GM12874 (cell line): ENCODE measurements at regions not wholly inside any gene's neighbourhood (a gene's known extent, or its start where the extent isn't known, plus 50 kb on each side); places are given as distances from the start of the nearest gene placed in this dataset.

Experiments used
- TF ChIP-seq, protein P1 (sequence below): IDR thresholded peaks from 2 replicates; pipeline ENCODE4 v1.5.1; 2011; ENCODE audit warnings: low read depth, mild to moderate bottlenecking, control low read depth, low read length, moderate library complexity; ENCODE audit not compliant: insufficient read depth

DNA sequence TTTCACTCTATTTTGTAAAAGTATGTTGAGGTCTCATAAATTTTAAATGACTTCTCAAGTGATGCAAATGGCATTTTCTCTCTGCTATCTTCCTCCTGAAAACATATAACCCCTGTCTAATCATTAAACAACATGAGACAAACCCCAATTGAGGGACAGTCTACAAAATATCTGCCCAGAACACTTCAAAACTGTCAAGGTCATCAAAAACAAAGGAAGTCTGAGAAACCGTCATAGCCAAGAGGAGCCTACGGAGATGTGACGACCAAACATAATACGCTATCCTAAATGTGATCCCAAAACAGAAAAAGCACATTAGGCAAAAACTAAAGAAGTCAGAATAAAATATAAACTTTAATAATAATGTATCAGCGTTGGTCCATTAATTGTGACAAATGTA lies 282.3 kb upstream of the SEMA3C start:
- TF ChIP-seq, protein P1, sequence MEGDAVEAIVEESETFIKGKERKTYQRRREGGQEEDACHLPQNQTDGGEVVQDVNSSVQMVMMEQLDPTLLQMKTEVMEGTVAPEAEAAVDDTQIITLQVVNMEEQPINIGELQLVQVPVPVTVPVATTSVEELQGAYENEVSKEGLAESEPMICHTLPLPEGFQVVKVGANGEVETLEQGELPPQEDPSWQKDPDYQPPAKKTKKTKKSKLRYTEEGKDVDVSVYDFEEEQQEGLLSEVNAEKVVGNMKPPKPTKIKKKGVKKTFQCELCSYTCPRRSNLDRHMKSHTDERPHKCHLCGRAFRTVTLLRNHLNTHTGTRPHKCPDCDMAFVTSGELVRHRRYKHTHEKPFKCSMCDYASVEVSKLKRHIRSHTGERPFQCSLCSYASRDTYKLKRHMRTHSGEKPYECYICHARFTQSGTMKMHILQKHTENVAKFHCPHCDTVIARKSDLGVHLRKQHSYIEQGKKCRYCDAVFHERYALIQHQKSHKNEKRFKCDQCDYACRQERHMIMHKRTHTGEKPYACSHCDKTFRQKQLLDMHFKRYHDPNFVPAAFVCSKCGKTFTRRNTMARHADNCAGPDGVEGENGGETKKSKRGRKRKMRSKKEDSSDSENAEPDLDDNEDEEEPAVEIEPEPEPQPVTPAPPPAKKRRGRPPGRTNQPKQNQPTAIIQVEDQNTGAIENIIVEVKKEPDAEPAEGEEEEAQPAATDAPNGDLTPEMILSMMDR, result no peak

DNA sequence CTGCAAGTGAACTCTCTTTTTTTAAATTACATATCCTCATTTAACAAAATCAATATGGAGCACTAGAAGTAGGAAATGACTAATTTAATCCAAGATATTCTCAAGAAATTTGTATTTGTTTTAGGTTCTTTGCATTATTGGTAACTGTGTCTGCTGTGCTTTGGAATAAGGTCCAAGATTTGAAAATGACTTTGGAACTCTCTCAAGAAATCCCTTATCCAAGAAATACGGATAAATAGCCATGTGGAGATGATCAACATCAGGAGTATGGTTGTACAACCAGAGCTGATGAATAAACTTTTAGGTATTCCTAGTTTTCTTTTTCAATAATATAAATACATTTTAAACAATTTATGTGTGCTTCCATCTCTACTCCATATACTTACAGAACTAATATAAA lies 279.9 kb upstream of the SEMA3C start:
- TF ChIP-seq, protein P1, result no peak

DNA sequence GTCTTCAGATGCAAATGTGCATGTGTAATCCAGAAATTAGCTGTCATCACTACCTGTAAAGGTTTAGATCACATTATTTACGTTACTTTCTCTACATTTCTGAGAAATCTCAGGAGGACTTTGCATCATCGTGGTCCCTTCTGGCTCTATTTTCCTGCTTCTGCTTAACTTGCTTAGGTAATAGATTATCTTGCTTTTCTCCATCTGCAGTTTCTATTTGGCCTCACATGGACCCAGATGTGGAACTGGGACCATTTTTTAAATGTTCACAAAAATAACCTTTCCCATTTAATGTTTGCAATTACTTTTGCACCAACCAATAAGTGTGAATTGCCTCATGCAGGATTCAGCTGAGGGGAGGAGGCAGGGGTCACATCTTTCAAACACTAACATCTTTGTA lies 278.4 kb upstream of the SEMA3C start:
- TF ChIP-seq, protein P1, result no peak

DNA sequence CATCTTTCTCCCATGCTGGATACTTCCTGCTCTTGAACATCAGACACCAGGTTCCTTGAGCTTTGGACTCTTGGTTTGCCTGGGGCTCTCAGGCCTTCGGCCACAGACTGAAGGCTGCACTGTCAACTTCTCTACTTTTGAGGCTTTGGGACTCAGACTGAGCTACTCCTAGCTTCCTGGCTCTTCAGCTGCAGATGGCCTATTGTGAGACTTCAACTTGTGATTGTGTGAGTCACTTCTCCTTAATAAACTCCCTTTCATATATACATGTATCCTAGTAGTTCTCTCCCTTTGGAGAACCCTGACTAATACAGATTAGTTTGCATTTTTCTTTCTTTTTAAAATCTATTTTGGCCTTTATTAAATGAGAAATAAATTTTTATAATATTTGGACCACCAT lies 276.2 kb upstream of the SEMA3C start:
- TF ChIP-seq, protein P1, result no peak

DNA sequence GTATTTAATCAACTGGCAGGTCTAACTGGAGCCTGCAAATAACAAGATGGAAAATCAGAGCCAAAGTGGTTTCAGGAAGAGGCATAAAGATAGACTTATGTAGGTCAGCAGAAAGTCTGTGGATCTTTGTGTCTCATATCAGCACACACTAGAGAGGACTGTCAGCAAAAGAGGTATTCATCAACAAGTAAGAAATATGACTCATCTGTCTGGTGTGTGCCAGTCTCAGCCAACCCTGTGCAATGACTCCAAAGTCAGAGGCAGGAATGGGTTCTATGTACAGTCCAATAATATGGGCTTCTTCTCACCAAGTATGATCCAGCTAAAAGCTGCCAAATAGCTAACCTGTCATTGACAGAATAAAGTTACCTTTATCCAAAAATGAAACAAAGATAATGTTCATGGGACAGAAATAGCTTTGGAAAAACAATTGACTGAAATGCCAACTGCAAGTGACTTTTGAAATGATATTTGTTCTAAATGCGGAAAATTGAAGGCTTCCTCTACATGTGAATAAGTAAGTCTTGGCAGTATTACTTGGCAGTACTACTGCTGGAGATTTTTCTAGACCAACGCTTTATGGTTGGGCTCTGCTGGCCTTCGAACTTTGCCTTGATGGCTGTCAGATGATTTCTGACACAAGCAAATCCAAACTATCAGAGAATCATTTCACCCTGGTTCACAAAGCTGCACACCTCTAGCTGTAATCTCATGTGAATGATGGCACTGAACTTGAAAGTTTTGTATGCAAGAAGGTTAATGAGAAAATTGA lies 272.3 kb upstream of the SEMA3C start:
- TF ChIP-seq, protein P1, result no peak

DNA sequence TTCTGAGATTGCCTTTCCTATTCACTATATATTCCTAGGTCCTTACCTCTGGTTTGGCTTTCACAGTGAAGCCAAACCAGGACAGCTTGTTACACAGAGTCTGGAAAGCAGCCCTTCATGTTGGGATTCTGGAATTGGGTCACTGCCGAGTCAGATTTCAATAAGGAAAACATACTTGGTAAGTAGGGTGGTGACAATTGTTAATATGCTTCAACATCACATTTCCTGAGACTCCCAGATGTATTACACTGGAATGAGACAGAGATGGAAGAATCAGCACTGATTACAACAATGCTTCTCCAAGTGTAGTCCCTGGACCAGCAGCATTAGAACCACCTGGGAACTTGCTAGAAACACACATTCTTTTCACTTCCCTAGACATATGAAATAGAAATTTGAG lies 268.9 kb upstream of the SEMA3C start:
- TF ChIP-seq, protein P1, result no peak

DNA sequence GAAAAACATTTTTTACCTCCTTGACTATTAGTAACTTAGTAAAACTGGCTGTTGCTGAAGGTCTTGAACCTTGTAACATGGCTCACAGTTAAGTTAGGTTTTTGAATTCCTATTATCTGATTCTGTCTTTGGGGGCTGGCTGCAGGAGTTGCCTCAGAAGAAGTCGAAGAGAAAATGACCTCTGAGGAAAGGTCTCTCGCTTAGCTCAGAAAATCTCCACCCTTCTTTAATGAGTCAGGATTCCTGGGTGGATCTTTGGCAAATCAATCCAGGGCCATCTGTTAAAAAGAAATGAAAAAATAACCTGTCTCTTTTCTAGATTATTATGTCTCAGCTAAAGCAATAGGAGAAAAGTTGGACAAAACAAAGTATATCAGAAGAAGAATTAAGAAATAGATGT lies 267.8 kb upstream of the SEMA3C start:
- TF ChIP-seq, protein P1, result no peak
